ENCODE measurements at regions not wholly inside any gene's neighbourhood (a gene's known extent, or its start where the extent isn't known, plus 50 kb on each side); places are given as distances from the start of the nearest gene placed in this dataset.

DNA sequence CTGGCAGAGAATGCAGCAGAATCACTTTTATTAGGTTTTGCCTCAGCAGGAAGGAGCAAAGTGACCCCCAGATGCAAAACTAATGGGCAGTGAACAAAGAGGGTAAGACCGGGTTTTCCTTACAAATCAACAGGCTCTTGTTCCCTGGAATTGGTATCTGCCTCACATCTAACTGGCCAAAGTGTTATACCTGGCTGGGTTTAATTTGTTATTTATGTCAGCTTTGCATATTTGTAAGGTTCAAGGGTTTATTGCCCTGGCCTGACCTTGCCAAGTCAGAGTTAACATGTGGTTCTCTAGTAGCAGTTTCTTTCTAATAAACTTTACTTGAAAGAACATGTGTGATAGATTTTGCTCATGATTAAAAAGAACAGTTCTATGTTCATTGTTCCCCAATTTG lies 431.7 kb upstream of the NR2F2 start:
- DNase-seq (ENCODE audit: low spot score), result no peak

DNA sequence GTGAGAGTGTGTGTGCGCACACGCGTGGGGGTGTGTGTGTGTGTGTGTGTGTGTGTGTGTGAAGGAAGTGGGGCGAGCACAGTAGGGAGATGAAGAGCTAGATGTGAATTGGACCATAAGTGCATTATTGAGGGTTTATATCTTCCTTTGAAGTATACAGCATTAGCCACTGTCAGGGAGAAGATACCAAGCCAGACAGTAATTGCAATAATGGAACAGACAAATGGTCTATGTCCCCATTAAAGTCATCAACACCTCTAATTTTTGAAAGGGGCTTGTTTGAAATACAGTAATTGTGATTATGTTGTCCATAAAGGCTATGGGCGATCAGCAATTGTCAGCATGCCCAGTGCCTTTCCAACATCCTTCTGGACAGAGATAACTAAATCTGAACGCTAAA lies 429.2 kb upstream of the NR2F2 start:
- DNase-seq (ENCODE audit: low spot score), result no peak

DNA sequence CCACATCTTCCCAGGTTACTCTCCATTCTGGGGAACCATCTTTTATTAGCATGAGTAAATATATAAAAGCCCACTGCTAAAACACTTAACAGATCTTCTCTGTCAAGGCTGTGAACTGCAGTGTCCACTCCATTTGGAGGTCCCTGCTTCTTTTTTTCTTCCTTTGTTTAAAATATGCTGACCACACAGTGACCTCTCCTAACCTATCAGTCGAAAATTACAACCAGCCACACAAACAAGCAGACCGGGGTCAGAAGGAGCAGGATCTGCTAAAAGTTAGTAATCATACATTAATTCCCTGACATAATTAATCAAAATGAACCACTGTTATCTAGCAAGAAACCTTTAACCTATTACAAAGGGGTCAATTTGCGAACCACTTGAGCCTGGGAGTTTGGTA lies 427.9 kb upstream of the NR2F2 start:
- no peak for DNase-seq (ENCODE audit: low spot score)

DNA sequence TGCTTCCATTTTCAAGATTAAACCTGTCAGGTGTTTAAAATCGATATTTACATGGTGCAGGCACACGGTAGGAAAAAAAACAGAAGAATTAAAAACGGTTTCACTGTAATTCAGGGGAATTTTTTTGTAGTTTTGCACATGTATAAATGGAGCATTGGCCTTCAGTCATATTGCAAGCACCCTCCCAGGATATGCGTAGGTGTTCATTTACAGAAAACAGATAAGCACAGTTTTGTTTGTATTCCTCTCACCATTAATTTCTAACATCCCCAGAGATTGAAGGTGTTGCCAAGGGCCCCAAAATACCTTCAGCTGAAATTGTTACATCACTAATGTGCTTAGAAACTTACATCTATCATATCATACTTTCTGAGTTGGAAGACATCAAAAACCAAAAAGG lies 427.1 kb upstream of the NR2F2 start:
- no peak for DNase-seq (ENCODE audit: low spot score)

DNA sequence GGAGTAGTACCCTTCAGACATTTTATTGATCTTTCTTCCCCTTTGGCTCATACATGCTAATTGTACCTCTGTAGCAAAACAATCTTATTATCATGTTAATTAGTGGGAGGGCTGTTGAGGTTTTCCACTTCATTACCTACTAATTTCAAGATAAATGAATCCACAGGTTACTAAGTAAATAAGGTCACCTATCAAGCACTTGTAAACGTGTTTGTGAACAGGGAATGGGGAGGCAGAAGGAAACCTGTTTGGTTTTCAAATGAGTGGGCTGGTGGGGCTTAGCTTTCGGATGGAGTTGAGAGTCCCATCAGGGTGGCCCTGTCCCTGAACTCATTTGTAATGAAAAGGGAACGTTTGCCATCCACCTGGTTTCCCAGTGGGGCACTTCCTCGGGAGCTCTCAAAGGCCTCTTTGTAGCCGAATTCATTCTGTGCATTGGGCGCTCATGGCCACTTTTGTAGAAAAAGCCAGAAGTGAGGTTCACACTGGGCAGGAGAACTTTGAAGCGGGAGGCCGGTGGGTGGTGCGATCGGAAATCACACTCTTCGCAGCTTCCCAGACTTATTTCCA lies 419.8 kb upstream of the NR2F2 start:
- no peak for DNase-seq (ENCODE audit: low spot score)

DNA sequence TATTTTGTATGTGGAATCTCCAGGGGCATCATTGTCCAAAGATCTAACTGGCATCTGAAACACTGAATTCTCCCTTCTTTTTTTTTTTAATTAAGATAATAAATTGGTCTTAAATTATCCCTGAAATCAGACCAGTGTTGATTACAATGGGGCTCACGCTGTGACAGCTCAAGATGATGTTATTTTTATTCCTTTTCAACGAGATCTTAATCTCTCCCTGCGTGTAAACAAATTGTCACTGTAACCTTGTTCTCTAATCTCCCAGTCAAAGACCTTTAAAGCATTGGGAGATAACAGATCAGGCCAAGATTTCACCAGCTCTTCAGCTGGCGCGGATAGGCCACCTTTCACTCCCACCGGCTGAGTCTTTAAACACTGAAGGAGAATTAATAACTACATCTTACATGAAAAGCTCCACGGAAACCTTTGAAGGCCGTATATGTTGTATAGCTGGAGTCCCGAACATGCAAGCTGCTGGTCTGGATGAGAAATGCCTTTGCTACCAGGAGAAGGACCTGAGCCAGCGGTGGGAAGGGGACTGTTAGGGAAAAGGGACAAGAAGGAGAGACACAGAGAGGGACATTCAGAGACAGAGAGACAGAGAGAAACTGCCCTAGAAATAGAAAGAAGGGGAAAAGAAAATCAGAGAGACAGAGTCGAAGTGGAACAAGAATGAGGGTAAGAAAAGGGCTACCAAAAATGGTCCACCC lies 418.8 kb upstream of the NR2F2 start:
- DNase-seq (ENCODE audit: low spot score), result no peak

DNA sequence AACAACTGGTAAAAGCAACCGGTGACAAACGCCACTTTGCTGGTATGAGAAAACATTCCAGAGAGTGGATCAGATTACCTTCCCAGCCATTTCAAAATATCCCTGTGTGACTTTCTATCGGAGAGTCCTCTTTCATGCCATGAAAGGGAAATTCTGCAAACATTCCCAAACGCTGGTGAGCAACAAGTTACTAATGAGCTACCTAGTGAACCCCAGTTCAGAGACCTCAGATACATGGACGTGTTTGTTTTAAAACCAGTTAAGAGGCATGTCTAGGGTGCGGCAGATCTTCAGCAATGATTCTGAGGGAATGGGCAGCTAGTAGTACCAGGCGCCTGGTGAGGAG lies 418.2 kb upstream of the NR2F2 start:
- DNase-seq (ENCODE audit: low spot score), result no peak

DNA sequence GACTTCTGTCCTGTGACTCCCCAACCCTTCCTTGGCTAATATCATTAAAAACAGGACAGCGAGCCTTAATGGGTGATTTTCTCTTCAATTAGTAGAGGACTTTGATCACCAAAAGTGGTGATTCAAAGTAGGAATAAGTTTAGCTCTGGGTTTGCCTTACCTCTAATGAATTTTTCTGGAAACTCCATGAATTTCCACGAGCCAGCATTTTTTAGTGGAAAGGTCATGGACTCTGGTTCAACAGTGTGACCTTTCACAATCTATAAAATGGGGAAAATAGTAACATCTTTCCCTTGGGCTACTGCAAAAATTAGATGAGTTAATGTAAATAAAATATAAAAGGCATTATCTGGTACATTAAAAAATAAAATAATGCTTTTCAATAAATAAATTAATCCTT lies 417.8 kb upstream of the NR2F2 start:
- no peak for DNase-seq (ENCODE audit: low spot score)

DNA sequence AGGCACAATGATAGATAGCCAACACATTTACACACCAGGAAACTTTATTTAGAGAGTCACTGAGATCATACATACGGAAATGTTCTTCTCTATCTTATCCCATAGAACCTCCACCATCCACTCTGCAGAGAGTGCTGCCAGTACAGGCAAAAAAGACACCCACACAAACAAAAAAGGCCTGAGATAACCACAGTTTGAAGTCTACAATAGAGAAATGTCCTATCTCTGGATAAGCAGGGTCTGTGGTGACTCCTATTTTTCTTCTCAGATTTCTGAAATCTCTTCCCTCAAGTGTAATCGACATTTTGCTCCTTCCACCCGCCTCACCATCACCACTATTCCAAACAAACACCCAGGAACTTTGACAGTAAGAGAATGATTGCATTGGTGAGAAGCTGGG lies 413.9 kb upstream of the NR2F2 start:
- no peak for DNase-seq (ENCODE audit: low spot score)

DNA sequence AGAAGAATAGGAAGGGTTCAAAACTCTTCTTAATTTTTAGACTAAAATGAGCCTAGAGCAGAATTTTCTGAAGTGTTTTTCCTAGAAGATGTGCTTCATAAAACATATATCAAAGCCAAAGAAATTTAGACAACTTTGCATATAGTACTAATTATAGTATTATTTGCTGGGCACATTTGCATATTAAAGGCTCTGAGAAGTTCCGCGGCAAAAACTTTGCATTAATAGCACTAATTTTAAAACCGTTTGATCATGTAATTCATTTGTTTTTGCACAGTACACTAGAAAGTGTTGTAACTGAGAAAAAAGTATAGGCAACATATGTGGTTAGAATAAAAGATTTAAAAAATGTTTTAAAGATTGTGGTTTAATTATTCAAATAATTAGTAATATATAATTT lies 412.0 kb upstream of the NR2F2 start:
- DNase-seq (ENCODE audit: low spot score), result no peak

DNA sequence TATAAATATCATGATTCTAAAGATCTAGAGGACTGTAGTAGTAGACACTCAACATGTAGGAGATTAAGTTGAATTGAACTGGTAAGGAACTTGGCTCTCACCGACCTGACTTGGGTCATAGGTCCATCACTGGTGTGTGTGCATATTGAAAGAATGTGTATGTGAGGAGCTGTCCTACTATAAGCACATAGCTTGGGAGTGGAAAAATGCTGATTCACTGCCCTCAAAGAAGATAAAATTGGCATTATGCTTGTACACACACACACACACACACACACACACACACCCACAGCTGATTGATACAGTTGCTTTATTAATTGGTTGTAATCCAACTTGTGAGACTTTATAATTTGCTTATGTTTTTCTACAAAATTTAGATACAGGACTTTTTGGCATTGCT lies 411.0 kb upstream of the NR2F2 start:
- no peak for DNase-seq (ENCODE audit: low spot score)

DNA sequence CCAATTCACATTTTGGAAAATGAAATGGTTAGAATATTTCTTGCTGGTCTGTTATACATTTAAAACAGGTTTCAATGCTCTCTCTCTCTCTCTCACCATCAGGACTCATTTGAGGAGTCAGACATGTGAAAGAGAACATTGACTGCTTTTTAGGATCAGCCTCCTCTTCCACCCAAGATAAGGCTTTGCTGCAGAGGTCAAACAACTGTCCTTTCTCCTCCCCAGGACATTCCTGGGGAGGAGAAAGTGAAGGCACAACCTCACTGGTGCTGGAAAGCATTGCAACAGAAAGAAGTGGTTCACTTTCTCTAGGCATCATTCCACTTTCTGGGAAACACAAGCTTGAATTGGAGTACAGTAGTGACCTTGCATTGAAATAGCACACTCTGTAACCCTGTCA lies 409.1 kb upstream of the NR2F2 start:
- DNase-seq (ENCODE audit: low spot score), result no peak

DNA sequence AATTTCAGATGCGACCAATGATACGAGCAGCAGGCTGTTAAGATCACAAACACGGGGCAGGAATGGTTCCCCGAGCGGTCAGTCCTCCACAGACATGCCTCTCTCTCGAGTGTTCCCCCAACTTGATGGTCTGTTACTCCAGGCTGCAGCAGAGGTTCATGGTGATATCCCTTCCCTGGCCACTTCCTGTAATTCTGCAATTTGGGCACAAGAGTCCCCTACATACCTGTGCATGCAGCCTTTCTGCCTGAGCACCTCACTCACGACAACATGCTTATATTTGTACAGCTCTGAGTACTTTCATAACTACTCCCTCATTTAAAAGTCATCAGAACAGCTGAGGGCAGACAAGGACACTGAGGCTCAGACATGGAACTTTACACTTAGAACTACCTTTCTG lies 408.1 kb upstream of the NR2F2 start:
- peak; percentile 54 for DNase-seq (ENCODE audit: low spot score)

DNA sequence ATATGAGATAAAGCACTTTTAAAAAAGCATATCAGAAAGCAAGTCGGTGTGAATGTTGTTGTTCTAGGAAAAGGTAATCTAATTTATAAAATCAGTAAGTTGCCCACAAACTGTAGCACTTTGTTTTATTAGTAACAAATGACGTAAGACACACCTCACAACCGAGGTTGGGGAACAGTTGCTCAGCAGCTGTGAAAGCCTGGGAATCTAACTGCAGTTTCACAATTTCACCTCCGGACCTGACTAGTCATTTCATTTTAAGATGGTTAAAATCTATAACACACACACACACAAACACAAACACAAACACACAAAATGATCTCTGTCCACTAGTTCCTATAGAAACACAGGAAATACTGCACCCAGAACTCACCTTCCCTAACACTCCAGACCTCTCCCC lies 406.7 kb upstream of the NR2F2 start:
- no peak for DNase-seq (ENCODE audit: low spot score)

DNA sequence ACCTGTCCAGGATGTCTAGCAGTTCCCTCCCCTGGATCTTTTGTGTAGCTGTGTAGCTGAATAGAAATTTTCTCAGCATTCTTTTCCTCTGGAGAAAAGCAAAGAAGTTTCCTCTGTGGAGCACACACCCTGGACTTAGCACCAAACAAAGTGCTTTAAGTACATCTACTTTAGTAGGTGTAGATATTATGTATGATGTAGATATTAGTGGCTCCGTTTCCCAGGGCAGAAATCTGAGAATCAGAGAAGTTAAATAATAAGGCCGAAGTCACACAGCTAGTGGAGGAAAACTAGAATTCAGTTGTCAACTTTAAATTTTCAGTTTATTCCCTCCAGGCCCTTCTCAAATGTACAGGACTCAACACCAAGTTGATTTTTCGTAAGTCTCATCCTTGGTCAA lies 401.7 kb upstream of the NR2F2 start:
- DNase-seq (ENCODE audit: low spot score), result no peak

DNA sequence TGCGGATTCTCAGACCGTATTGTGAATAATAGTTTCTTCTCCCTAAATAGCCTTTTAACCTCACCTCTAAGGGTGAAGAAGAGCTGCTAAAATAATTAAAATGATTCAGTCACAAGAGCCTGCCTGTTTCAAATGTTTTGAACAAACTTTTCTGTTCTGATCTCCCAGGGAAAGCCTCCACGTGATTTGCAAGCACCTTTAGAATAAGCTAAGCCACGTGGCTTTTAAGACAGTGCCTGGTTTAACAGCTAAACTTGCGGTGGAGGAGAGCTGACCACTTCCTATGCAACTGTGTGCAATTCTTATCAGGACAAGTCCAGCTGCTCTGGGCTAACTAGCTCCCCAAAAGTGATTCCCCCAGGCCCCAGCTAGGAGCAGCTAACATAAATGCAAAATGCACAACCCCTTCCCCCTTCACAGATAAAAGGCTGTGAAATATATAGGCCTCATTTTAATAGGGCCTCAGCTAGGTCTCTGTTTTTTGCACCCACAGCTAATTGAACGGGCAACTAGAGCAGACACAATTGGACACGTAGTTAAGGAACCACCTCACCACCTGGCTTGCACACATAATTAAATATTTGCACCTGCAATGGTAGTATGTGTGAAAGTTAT lies 401.2 kb upstream of the NR2F2 start:
- peak; percentile 21 for DNase-seq (ENCODE audit: low spot score)

DNA sequence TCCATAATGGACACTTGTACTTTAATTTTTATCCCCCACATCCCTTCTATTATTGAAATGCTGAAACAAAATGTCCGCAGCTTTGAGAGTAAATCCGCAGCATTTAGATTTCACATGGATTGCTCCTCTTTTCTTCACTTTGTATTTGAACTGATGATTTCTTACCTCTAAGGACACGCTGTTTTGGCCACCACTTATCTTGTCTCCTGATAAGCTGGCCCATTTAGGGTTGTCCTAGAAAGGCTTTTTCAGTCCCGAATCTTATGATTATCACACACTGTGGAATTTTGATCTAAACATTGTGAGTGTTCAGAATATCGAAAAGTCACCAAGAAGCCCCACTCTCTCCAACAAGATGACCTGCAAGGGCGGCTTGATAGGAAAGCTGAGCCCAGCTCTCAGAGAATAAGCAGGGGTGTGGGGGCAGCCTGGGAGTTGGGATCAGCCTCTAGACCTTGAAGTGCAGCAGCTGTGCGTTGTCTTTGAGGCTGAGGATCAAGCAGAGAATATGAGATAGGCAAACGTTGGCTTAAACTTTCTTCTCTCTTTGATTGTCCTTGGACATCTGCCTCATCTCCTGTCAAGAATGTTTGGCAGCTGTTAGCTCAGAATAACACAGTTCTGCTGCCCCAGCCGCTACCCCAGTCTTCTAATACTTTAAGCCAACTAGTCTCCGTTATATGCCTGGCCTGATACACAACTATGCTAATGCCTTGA lies 399.7 kb upstream of the NR2F2 start:
- no peak for DNase-seq (ENCODE audit: low spot score)

DNA sequence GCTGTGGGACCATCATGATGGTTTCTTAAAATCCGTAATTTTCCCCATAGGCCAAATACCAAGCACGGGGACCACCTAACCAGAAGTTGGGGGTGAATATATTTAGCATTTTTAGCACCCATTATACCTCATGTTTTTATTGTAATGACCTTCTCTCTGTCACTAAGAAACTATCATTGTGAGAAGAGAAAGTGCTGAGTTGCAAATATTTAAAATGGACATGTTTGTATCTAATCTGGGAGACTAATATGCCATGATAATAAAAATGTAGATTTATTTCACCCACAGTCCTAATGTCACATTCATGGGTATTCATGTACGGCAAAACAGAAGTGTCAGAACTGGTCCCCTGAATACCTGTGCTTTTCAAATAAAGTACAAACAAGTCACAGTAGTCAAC lies 398.9 kb upstream of the NR2F2 start:
- DNase-seq (ENCODE audit: low spot score), result no peak

DNA sequence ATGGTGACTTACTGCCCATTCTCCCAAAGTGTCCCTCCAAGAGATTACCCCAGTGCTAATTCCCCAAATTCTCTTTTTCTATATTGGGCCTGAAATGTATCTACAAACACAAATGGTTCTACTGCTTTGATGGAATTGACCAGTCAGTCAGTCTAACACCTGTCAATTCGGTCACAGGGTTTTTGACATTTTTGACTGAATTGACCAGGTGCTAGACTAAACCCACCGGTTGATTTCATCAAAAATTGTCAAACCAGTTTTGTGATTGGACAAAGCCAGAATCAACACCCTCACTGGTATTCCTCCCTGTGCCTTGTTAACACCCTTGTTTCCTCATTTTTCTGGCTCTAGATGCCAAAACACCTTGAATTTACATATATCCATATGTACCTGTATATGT lies 398.4 kb upstream of the NR2F2 start:
- DNase-seq (ENCODE audit: low spot score), result peak; percentile 51

DNA sequence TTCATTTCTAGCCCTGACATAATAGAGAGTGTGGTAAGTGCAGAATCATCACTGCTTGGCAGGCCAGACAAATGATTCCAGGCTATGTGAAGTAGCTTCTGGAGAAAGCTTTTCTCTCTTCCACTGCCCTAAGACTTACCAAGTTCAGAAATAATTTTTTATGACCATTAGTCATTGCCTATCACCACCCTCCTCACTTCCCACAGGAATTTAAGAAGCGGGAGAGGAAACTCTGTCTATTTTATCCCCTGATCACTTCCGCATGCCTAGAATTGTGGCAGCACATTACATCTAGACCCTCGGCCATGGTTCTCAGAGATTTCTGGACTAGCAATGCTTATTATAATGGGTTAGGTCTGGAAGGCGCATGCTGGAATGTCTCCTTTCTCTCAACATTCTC lies 397.8 kb upstream of the NR2F2 start:
- peak; percentile 95 for DNase-seq (ENCODE audit: low spot score)

DNA sequence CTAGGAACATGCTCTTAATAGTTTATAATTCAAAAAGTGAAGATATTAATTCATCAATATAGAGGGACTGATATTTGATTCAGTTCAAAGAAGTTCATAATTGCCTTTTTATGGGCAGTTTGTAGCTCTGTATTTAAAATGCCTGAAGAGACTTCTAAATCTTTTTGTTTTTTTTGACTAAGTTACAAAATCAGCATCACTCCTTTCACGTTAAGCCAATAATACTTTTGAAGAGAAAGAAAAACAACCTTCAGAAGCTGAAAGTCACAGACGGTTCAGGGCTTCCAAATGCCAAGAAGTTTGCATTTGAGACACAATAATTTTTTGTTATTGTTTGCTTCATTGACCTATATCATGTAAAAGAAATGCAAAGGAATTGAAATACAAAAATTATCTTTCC lies 394.6 kb upstream of the NR2F2 start:
- DNase-seq (ENCODE audit: low spot score), result no peak

DNA sequence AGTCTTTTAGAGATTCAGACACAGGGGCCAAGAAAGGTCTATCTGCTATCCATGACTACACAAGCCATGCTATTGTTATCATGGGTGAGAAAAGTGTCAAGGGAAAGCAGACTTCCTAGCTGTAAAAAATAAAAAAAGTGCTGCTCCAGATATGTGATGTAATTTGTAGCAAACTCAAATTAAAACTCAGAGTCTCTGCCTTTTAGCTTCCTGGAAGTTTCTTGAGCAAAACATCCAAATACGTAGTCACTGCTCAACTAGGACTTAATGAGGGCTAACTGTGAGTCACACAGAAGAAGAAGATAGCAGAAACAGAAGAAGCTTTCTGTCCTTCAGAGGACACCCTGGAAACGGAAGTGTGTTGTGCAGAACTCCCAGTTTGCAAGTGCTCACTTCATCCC lies 393.4 kb upstream of the NR2F2 start:
- no peak for DNase-seq (ENCODE audit: low spot score)

DNA sequence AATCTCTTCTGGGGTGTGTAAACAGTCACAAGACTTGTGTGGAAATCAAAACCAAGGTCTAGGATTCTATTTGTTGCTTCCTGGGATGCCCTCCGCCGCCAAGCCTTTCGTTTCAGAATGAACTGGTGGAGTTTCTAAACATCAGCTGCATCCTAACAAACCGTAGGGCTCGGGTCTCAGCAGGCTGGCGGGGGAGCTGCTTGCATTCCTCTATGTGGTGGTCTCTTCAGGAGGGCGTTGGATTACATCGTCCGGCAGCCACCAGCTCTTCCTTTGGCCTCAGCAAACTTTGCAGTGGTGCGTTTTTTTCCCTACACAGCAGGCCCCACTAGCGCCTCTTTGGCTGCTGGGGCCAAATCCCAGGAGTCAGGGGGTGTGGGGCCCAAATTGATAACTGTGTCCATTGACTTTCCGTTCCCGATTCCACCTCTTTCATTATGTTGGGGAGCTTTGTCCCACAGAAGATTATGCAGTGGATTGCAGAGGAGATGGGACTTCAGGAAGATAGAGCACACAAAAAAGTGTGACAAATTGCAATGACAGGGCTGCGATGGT lies 390.0 kb upstream of the NR2F2 start:
- no peak for DNase-seq (ENCODE audit: low spot score)
